WTC11 (cell line): ENCODE measurements at regions not wholly inside any gene's neighbourhood (a gene's known extent, or its start where the extent isn't known, plus 50 kb on each side); places are given as distances from the start of the nearest gene placed in this dataset.

Experiments
- CTCF ChIP-seq: fragments of 200-600 bp; IDR thresholded peaks from 2 replicates; pipeline ENCODE4 v1.8.0; 2022; ENCODE audit warnings: antibody characterized with exemption
- FOXK1 ChIP-seq: sonication (generic); formaldehyde crosslinking; IDR thresholded peaks from 2 replicates; pipeline ENCODE4 v1.8.0; 2022; ENCODE audit warnings: mild to moderate bottlenecking, moderate library complexity, missing genetic modification reagents
- MAX ChIP-seq: sonication (generic); formaldehyde crosslinking; IDR thresholded peaks from 2 replicates; pipeline ENCODE4 v1.8.0; 2022; ENCODE audit warnings: mild to moderate bottlenecking, missing genetic modification reagents
- SP1 ChIP-seq: sonication (generic); formaldehyde crosslinking; conservative IDR thresholded peaks from 2 replicates; pipeline ENCODE4 v1.8.1; 2022; ENCODE audit warnings: missing genetic modification reagents
- TF ChIP-seq, protein P1 (sequence below): sonication (generic); formaldehyde crosslinking; IDR thresholded peaks from 2 replicates; pipeline ENCODE4 v1.8.1; 2022; ENCODE audit warnings: mild to moderate bottlenecking, moderate library complexity, missing genetic modification reagents

GRCh38 chr11:29331451-29332010 lies 685.3 kb downstream of the KCNA4 start:
- TF ChIP-seq CTCF (no peak), MAX (CRISPR knock-in tag) (no peak), FOXK1 (CRISPR knock-in tag) (no peak), SP1 (CRISPR knock-in tag) (no peak)
- TF ChIP-seq, protein P1, sequence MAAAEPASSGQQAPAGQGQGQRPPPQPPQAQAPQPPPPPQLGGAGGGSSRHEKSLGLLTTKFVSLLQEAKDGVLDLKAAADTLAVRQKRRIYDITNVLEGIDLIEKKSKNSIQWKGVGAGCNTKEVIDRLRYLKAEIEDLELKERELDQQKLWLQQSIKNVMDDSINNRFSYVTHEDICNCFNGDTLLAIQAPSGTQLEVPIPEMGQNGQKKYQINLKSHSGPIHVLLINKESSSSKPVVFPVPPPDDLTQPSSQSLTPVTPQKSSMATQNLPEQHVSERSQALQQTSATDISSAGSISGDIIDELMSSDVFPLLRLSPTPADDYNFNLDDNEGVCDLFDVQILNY (CRISPR knock-in tag): no peak
